Gastroesophageal sphincter (tissue), 4 donors: ENCODE measurements at regions not wholly inside any gene's neighbourhood (a gene's known extent, or its start where the extent isn't known, plus 50 kb on each side); places are given as distances from the start of the nearest gene placed in this dataset.

Experiments
- ATAC-seq: fragments of 150-250 bp; one replicate; pipeline ENCODE4 v1.9.1; 2016; ENCODE audit warnings: mild to moderate bottlenecking, moderate library complexity
- H3K27ac ChIP-seq, 4 donors: fragments of 200-600 bp; sonication (generic) in 3 of 4; 1 replicate in 3 of 4; 2 replicates in 1 of 4; pipeline ENCODE4 v1.5.1; 2016 to 2019
- H3K27me3 ChIP-seq: fragments of 200-600 bp; sonication (generic); one replicate; pipeline ENCODE4 v1.5.1; 2019
- H3K36me3 ChIP-seq, 2 donors: fragments of 200-600 bp; sonication (generic); one replicate each; pipeline ENCODE4 v1.5.1; 2019; ENCODE audit warnings: control low read depth in 1 of 2
- H3K4me1 ChIP-seq, 3 donors: fragments of 200-600 bp; sonication (generic); 1 replicate in 2 of 3; 2 replicates in 1 of 3; pipeline ENCODE4 v1.5.1; 2016 to 2019; ENCODE audit warnings: control low read depth in 2 of 3
- H3K4me3 ChIP-seq, 2 donors: fragments of 200-600 bp; sonication (generic); one replicate each; pipeline ENCODE4 v1.5.1; 2019; ENCODE audit warnings: mild to moderate bottlenecking in 1 of 2, moderate library complexity in 1 of 2
- H3K9me3 ChIP-seq, 3 donors: fragments of 200-600 bp; sonication (generic); one replicate each; pipeline ENCODE4 v1.5.1; 2017 to 2019; ENCODE audit warnings: control low read depth in 2 of 3
- CTCF ChIP-seq, 4 experiments: fragments of 200-600 bp in 2 of 4; fragments of 450-650 bp in 2 of 4; sonication (generic) in 1 of 4; IDR thresholded peaks; one replicate each; pipeline ENCODE4 v1.5.1; 2017 to 2019; ENCODE audit warnings: antibody characterized with exemption in 4 of 4, mild to moderate bottlenecking in 2 of 4, moderate library complexity in 2 of 4
- EP300 ChIP-seq: sonication (generic); formaldehyde crosslinking; IDR thresholded peaks from one replicate; pipeline ENCODE4 v1.6.1; 2017; ENCODE audit warnings: antibody characterized with exemption, mild to moderate bottlenecking
- POLR2A ChIP-seq, 2 donors: fragments of 450-650 bp; IDR thresholded peaks; one replicate each; pipeline ENCODE4 v1.6.1; 2017; ENCODE audit warnings: antibody characterized with exemption in 2 of 2, mild to moderate bottlenecking in 2 of 2, moderate library complexity in 1 of 2
- POLR2AphosphoS5 ChIP-seq: sonication (generic); formaldehyde crosslinking; IDR thresholded peaks from one replicate; pipeline ENCODE4 v1.6.1; 2017; ENCODE audit warnings: antibody characterized with exemption
- WGBS, 2 donors: methylation state at CpG; one replicate each; pipeline ENCODE4 v1.1.5; 2018; ENCODE audit warnings: low coverage in 1 of 2; 5-methylcytosine and 5-hydroxymethylcytosine counted together

GRCh38 chr7:51882412-51882811, 565.8 kb upstream of the COBL start:
- H3K27me3 ChIP-seq = no peaks in the 10 kb centered on the region
- no peak for TF ChIP-seq CTCF (IDR thresholded peaks at IDR 0.05)
- TF ChIP-seq POLR2AphosphoS5 = no peak
- no peak for TF ChIP-seq EP300
- no peak for TF ChIP-seq POLR2A (IDR thresholded peaks at IDR 0.05)
- no peak overlapping the region for H3K27ac ChIP-seq
- 87 to 92% methylated on average over 1 of the region's 1 CpG for WGBS, 2 donors
- no peaks in the 10 kb centered on the region for H3K36me3 ChIP-seq
- H3K4me3 ChIP-seq = no peak overlapping the region
- no peak for ATAC-seq
- no peaks in the 10 kb centered on the region for H3K9me3 ChIP-seq
- H3K4me1 ChIP-seq = no peaks in the 10 kb centered on the region

- Histone ChIP-seq H3K27ac (no peak overlapping the region), H3K4me3 (no peak overlapping the region)
- WGBS, 2 donors = 69% methylated on average over 2 of the region's 2 CpGs
These were observed 564.7 kb upstream of the COBL start for GRCh38 chr7:51881309-51881708.

GRCh38 chr7:51878865-51879264, 562.3 kb upstream of the COBL start:
- Histone ChIP-seq H3K4me1 (no peaks in the 10 kb centered on the region), H3K36me3 (no peaks in the 10 kb centered on the region), H3K9me3 (no peaks in the 10 kb centered on the region), H3K27me3 (no peaks in the 10 kb centered on the region), H3K27ac (no peak overlapping the region), H3K4me3 (no peak overlapping the region)
- ATAC-seq = no peak
- WGBS, 2 donors = 40 to 78% methylated on average over 1 of the region's 1 CpG
- no peak for TF ChIP-seq CTCF (IDR thresholded peaks at IDR 0.05)
- TF ChIP-seq POLR2A (IDR thresholded peaks at IDR 0.05) = no peak
- no peak for TF ChIP-seq EP300
- TF ChIP-seq POLR2AphosphoS5 = no peak

More at GRCh38 chr7:51881309-51881708, 564.7 kb upstream of the COBL start:
- Histone ChIP-seq H3K4me1 (no peaks in the 10 kb centered on the region), H3K27me3 (no peaks in the 10 kb centered on the region), H3K36me3 (no peaks in the 10 kb centered on the region), H3K9me3 (no peaks in the 10 kb centered on the region)
- ATAC-seq = no peak
- TF ChIP-seq POLR2AphosphoS5 = no peak
- TF ChIP-seq EP300 = no peak
- no peak for TF ChIP-seq POLR2A (IDR thresholded peaks at IDR 0.05)
- no peak for TF ChIP-seq CTCF (IDR thresholded peaks at IDR 0.05)

- Histone ChIP-seq H3K4me3 (no peak overlapping the region), H3K9me3 (no peaks in the 10 kb centered on the region), H3K36me3 (no peaks in the 10 kb centered on the region), H3K27ac (no peak overlapping the region), H3K4me1 (no peaks in the 10 kb centered on the region), H3K27me3 (no peaks in the 10 kb centered on the region)
- TF ChIP-seq POLR2A (IDR thresholded peaks at IDR 0.05) = no peak
- no peak for TF ChIP-seq POLR2AphosphoS5
- no peak for TF ChIP-seq EP300
- TF ChIP-seq CTCF (IDR thresholded peaks at IDR 0.05) = no peak
- 57% methylated on average over 5 of the region's 6 CpGs; no CpG with 5 or more reads in 1 of the 2 donors for WGBS, 2 donors
- ATAC-seq = no peak
These were observed 552.8 kb upstream of the COBL start for GRCh38 chr7:51869452-51869851.

- no peaks in the 10 kb centered on the region for H3K36me3 ChIP-seq
- no peak overlapping the region for H3K4me3 ChIP-seq
- no peak for TF ChIP-seq POLR2AphosphoS5
- TF ChIP-seq EP300 = no peak
- no peak for TF ChIP-seq CTCF (IDR thresholded peaks at IDR 0.05)
- no peak for TF ChIP-seq POLR2A (IDR thresholded peaks at IDR 0.05)
- 80% methylated on average over 1 of the region's 2 CpGs; no CpG with 5 or more reads in 1 of the 2 donors for WGBS, 2 donors
- no peaks in the 10 kb centered on the region for H3K4me1 ChIP-seq
- ATAC-seq = no peak
- H3K27me3 ChIP-seq = no peaks in the 10 kb centered on the region
- no peaks in the 10 kb centered on the region for H3K9me3 ChIP-seq
- H3K27ac ChIP-seq = no peak overlapping the region
These were observed 550.5 kb upstream of the COBL start for GRCh38 chr7:51867117-51867516.
